SIG-M5 treated with dmso at 0.1 percent for 504 hours (cell line): ENCODE measurements at regions not wholly inside any gene's neighbourhood (a gene's known extent, or its start where the extent isn't known, plus 50 kb on each side); places are given as distances from the start of the nearest gene placed in this dataset.
A peak's percentile ranks its signal among the peaks of the same experiment; 100 is the strongest.
"Not testable (repeated sequence)": the region's sequence is repeated elsewhere in the genome, so short reads cannot be mapped to it uniquely, and the experiment has no call there.

Experiments
- DNase-seq: peaks from one replicate; lab custom pipeline; 2025; ENCODE audit not compliant: unreplicated experiment; lab: John Stamatoyannopoulos, UW

- not testable (repeated sequence) for DNase-seq
These were observed 58.6 kb upstream of the TARP start for GRCh38 chr7:38331853-38332595.

- peak; percentile 40 for DNase-seq
These were observed 57.6 kb upstream of the TARP start for GRCh38 chr7:38330861-38331621.

GRCh38 chr7:38330039-38330438 is 56.6 kb upstream of the TARP start:
- no peak for DNase-seq

DNA sequence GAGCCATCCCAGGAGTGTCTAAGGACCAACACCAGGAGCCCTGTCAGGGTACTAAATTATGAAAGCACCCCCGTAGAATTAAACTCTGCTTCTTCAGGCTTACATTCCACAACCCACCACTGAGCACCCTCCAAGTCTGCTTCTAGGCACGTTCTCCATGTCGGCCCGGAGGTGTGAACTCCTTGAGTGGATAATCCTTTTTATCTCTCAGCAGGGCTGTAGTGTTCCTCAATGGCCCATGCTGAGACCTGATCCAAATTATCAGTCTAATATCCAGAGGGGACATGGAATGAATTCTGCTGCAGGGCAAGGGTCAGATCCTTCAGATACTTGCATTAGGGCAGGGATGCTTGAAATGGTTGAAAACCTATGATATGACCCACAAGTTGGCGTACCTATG is 55.9 kb upstream of the TARP start:
- DNase-seq, result no peak

DNA sequence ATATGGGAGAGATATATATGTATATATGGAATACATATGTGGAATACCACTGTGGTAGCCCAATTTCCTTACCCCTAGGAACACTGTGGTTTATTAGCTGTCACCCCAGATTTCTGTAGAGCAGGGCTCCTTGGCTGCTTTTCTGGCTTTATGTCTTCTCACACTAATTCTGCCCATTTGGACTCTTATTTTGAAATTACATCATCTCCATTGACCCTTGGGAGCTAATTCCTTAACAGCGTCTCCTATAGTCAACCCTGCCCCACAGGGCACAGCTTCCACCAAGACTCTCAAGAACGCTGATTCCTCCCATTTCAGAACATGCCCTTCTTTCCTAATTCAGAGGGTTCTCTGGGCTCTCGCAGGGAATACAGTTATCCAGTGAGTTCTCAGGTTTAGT is 55.4 kb upstream of the TARP start:
- DNase-seq, result no peak

- DNase-seq, result no peak
These were observed 54.2 kb upstream of the TARP start for GRCh38 chr7:38327637-38328036.
